Body of pancreas (tissue), 4 donors: ENCODE measurements at regions not wholly inside any gene's neighbourhood (a gene's known extent, or its start where the extent isn't known, plus 50 kb on each side); places are given as distances from the start of the nearest gene placed in this dataset.
"Not testable (repeated sequence)": the region's sequence is repeated elsewhere in the genome, so short reads cannot be mapped to it uniquely, and the experiment has no call there.

Experiments
- ATAC-seq: fragments of 150-250 bp; one replicate; pipeline ENCODE4 v1.9.1; 2016
- DNase-seq, 4 donors: peaks; one replicate each; pipeline ENCODE4 v3.0.0-alpha.2; 2019
- H3K27ac ChIP-seq, 4 donors: fragments of 200-600 bp; sonication (generic); 1 replicate in 3 of 4; 2 replicates in 1 of 4; pipeline versions ENCODE4 v1.5.1 to v1.6.1; 2016 to 2019; ENCODE audit warnings: mild to moderate bottlenecking in 1 of 4, mixed read lengths in 1 of 4, moderate library complexity in 1 of 4
- H3K27me3 ChIP-seq, 2 donors: fragments of 200-600 bp; sonication (generic); one replicate each; pipeline ENCODE4 v1.6.0; 2016; ENCODE audit warnings: mild to moderate bottlenecking in 1 of 2
- H3K36me3 ChIP-seq, 2 donors: fragments of 200-600 bp; sonication (generic); replicated peaks in 1 of 2; 2 replicates each; pipeline ENCODE4 v1.5.1; 2016; ENCODE audit warnings: low read depth in 2 of 2; ENCODE audit not compliant: insufficient read depth in 1 of 2
- H3K4me1 ChIP-seq: fragments of 200-600 bp; sonication (generic); one replicate; pipeline ENCODE4 v1.6.0; 2016
- H3K4me3 ChIP-seq, 2 donors: fragments of 200-600 bp; sonication (generic); 1 replicate in 1 of 2; 2 replicates in 1 of 2; pipeline ENCODE4 v1.5.1; 2016 to 2019
- H3K9me3 ChIP-seq, 3 donors: fragments of 200-600 bp; sonication (generic); 1 replicate in 2 of 3; 2 replicates in 1 of 3; pipeline ENCODE4 v1.5.1; 2016
- CTCF ChIP-seq, 7 experiments: fragments of 450-650 bp in 4 of 7; fragments of 200-600 bp in 3 of 7; sonication (generic) in 3 of 7; IDR thresholded peaks; one replicate each; pipeline ENCODE4 v1.5.1; 2016 to 2019; ENCODE audit warnings: antibody characterized with exemption in 7 of 7
- POLR2A ChIP-seq, 3 donors: fragments of 450-650 bp; IDR thresholded peaks; one replicate each; pipeline ENCODE4 v1.6.1; 2016; ENCODE audit warnings: antibody characterized with exemption in 3 of 3, mild to moderate bottlenecking in 2 of 3
- WGBS, 2 donors: methylation state at CpG; one replicate each; pipeline ENCODE4 v1.1.5; 2017; 5-methylcytosine and 5-hydroxymethylcytosine counted together
- intact Hi-C: fragments of 100-400 bp; cut with DNase I; formaldehyde crosslinking; loops from one replicate; pipeline ENCODE4 v1.15.1; 2023

GRCh38 chr10:124319926-124320391 lies 98.8 kb downstream of the OAT start:
- Histone ChIP-seq H3K9me3 (no peaks in the 10 kb centered on the region), H3K27ac (no peak overlapping the region), H3K27me3 (no peaks in the 10 kb centered on the region), H3K36me3 (no peaks in the 10 kb centered on the region), H3K4me3 (no peak overlapping the region), H3K4me1 (no peaks in the 10 kb centered on the region)
- ATAC-seq (no peak), DNase-seq (no peak)
- TF ChIP-seq CTCF (IDR thresholded peaks at IDR 0.05), result no peak
- TF ChIP-seq POLR2A (IDR thresholded peaks at IDR 0.05), result no peak
- intact Hi-C loops, result no loop called here
- 90 to 100% methylated on average over 1 to 3 of the region's 3 CpGs for WGBS, 2 donors

- DNase-seq, H3K4me3 ChIP-seq, H3K4me1 ChIP-seq, H3K27ac ChIP-seq, H3K9me3 ChIP-seq, H3K36me3 ChIP-seq, intact Hi-C loops, ATAC-seq, H3K27me3 ChIP-seq: not testable (repeated sequence)
These were observed 99.2 kb downstream of the OAT start for GRCh38 chr10:124319520-124319919.

- WGBS, 2 donors, result 87% methylated on average over 8 of the region's 8 CpGs; no CpG with 5 or more reads in 1 of the 2 donors
- TF ChIP-seq POLR2A (IDR thresholded peaks at IDR 0.05) (no peak), CTCF (IDR thresholded peaks at IDR 0.05) (no peak)
- intact Hi-C loops, result no loop called here
- no peak overlapping the region for H3K4me3 ChIP-seq
- no peaks in the 10 kb centered on the region for H3K4me1 ChIP-seq
- no peaks in the 10 kb centered on the region for H3K36me3 ChIP-seq
- H3K27ac ChIP-seq, result no peak overlapping the region
- ATAC-seq (no peak), DNase-seq (no peak)
- H3K9me3 ChIP-seq, result no peaks in the 10 kb centered on the region
- no peaks in the 10 kb centered on the region for H3K27me3 ChIP-seq
These were observed 99.9 kb downstream of the OAT start for GRCh38 chr10:124318811-124319210.

- no peaks in the 10 kb centered on the region for H3K27me3 ChIP-seq
- 85 to 86% methylated on average over 13 to 15 of the region's 15 CpGs for WGBS, 2 donors
- H3K9me3 ChIP-seq, result no peaks in the 10 kb centered on the region
- intact Hi-C loops, result no loop called here
- DNase-seq (no peak), ATAC-seq (no peak)
- H3K36me3 ChIP-seq, result no peaks in the 10 kb centered on the region
- H3K4me3 ChIP-seq, result no peak overlapping the region
- H3K4me1 ChIP-seq, result no peaks in the 10 kb centered on the region
- H3K27ac ChIP-seq, result no peak overlapping the region
- no peak for TF ChIP-seq CTCF (IDR thresholded peaks at IDR 0.05)
- TF ChIP-seq POLR2A (IDR thresholded peaks at IDR 0.05), result no peak
These were observed 100.6 kb downstream of the OAT start for GRCh38 chr10:124318076-124318475.

- H3K9me3 ChIP-seq, result no peaks in the 10 kb centered on the region
- H3K4me1 ChIP-seq, result no peaks in the 10 kb centered on the region
- no peaks in the 10 kb centered on the region for H3K27me3 ChIP-seq
- ATAC-seq (no peak), DNase-seq (no peak)
- TF ChIP-seq CTCF (IDR thresholded peaks at IDR 0.05), result no peak
- TF ChIP-seq POLR2A (IDR thresholded peaks at IDR 0.05), result no peak
- H3K27ac ChIP-seq, result no peak overlapping the region
- no peaks in the 10 kb centered on the region for H3K36me3 ChIP-seq
- H3K4me3 ChIP-seq, result no peak overlapping the region
- intact Hi-C loops, result no loop called here
- 80 to 83% methylated on average over 4 of the region's 4 CpGs for WGBS, 2 donors
These were observed 102.4 kb downstream of the OAT start for GRCh38 chr10:124316326-124316725.
